Activated CD8-positive, alpha-beta T cell treated with anti-CD3 and anti-CD28 coated beads for 36 hours (primary cell): ENCODE measurements at regions not wholly inside any gene's neighbourhood (a gene's known extent, or its start where the extent isn't known, plus 50 kb on each side); places are given as distances from the start of the nearest gene placed in this dataset.

Source experiments
- ATAC-seq: fragments of 200-7000 bp; cut with Tn5 transposase; one replicate; pipeline ENCODE4 v1.10.0; 2021; ENCODE audit warnings: mild to moderate bottlenecking, moderate library complexity
- CTCF ChIA-PET: fragments of 350-600 bp; sonication (Branson Sonifier 250); formaldehyde crosslinking; loops from one replicate; lab custom pipeline; 2021; ENCODE audit warnings: antibody characterized with exemption; lab: Charles Lee
- POLR2A ChIA-PET: fragments of 350-600 bp; sonication (Branson Sonifier 250); formaldehyde crosslinking; loops from one replicate; lab custom pipeline; 2021; ENCODE audit warnings: antibody characterized with exemption; lab: Charles Lee
- DNase-seq: peaks from one replicate; pipeline ENCODE4 v3.0.0-alpha.2; 2020
- H3K27ac Mint-ChIP-seq: one replicate; pipeline ENCODE4 v1.8.0; 2021; ENCODE audit warnings: mild to moderate bottlenecking, mixed read lengths
- H3K27me3 Mint-ChIP-seq: one replicate; pipeline ENCODE4 v1.8.0; 2021; ENCODE audit warnings: mixed read lengths
- H3K36me3 Mint-ChIP-seq: one replicate; pipeline ENCODE4 v1.8.0; 2021; ENCODE audit warnings: low read depth, mixed read lengths
- H3K4me1 Mint-ChIP-seq: one replicate; pipeline ENCODE4 v1.8.0; 2021; ENCODE audit warnings: low read depth, mixed read lengths
- H3K4me3 Mint-ChIP-seq: one replicate; pipeline ENCODE4 v1.8.0; 2021; ENCODE audit warnings: mild to moderate bottlenecking, moderate library complexity, mixed read lengths
- H3K9me3 Mint-ChIP-seq: one replicate; pipeline ENCODE4 v1.8.0; 2021; ENCODE audit warnings: mixed read lengths
- intact Hi-C: fragments of 100-400 bp; cut with micrococcal nuclease; formaldehyde crosslinking; loops from one replicate; pipeline ENCODE4 v1.10.0; 2022
- TF ChIP-seq, protein P1 (sequence below): fragments of 200-600 bp; IDR thresholded peaks from one replicate; pipeline ENCODE4 v1.8.0; 2022; ENCODE audit warnings: antibody characterized with exemption, mild to moderate bottlenecking

DNA sequence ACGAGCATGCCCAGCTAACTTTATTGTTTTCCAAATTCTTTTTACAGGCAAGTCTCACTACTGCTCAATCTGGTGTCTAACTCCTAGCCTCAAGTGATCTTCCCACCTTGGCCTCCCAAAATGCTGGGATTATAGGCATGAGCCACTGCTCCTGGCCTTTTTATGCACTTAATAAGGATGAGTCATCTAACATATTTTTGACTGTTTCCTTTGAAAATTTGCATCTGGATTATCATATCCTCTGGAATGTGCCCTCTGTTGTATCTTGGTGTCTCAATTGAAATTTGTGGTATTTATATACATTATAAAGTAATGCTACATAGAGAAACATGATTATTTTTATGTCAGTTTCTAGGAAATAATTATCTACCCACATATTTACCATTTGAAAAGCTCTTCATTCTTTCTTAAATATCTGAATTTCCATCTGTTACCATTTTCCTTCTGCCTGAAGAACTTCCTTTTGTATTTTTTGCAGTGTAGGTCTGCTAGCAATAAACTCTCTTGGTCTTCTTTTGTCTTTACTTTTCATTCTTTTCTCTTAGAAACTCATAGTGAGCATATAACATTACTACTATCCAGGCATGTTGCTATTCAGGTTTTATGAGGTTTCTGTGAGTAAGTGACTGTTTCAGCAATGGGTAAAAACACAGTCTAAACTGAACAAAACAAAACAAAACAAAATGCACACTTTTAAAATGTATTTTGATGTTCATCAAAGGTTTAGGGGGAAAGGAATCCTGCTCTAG is 52.8 kb upstream of the CNOT2 start:
- Mint-ChIP-seq H3K27ac (no peak overlapping the region), H3K27me3 (no peaks in the 10 kb centered on the region), H3K4me3 (no peak overlapping the region), H3K4me1 (no peaks in the 10 kb centered on the region), H3K9me3 (no peaks in the 10 kb centered on the region), H3K36me3 (no peaks in the 10 kb centered on the region)
- ChIA-PET CTCF (no interaction called here), POLR2A (no interaction called here)
- ATAC-seq (no peak), DNase-seq (no peak)
- TF ChIP-seq, protein P1, sequence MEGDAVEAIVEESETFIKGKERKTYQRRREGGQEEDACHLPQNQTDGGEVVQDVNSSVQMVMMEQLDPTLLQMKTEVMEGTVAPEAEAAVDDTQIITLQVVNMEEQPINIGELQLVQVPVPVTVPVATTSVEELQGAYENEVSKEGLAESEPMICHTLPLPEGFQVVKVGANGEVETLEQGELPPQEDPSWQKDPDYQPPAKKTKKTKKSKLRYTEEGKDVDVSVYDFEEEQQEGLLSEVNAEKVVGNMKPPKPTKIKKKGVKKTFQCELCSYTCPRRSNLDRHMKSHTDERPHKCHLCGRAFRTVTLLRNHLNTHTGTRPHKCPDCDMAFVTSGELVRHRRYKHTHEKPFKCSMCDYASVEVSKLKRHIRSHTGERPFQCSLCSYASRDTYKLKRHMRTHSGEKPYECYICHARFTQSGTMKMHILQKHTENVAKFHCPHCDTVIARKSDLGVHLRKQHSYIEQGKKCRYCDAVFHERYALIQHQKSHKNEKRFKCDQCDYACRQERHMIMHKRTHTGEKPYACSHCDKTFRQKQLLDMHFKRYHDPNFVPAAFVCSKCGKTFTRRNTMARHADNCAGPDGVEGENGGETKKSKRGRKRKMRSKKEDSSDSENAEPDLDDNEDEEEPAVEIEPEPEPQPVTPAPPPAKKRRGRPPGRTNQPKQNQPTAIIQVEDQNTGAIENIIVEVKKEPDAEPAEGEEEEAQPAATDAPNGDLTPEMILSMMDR = no peak
- intact Hi-C loops = no loop called here
